ENCODE measurements at regions not wholly inside any gene's neighbourhood (a gene's known extent, or its start where the extent isn't known, plus 50 kb on each side); places are given as distances from the start of the nearest gene placed in this dataset.

DNA sequence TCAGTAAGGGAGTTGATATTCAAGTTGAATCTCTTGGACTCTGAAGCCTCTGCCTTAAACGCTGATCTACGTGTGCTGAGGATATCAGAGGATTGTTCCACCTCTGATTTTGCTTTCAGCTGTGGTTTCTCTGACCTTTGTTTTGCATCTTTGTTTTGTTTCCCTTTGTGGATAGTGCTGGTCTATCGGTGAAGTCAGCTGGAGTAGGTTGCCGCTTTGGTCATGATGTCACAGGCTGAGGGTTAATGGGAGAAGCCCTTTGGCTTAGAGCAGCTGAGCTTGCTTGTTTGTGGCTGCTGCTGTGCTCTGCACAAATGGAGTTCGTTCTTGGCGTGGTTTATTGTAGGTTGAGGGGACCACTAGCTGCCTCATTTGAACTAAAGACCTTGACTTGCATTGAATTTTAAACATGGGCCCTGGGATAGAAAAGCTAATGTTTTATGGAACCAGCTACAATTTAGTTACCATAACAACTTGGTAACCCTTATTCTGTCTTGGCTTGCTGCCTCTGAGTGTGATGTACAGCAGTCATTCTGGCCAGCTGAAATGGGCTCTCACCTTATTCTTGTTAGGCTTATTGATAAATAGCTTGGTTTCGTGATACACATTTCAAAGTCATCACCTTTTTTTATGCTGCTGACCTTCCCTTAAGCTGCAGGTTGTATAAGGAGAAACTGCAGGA, 284.5 kb upstream of the E2F7 start:
- TF ChIP-seq YY1 (IDR thresholded peaks at IDR 0.05; ENCODE audit: low read depth) = no peak
- TF ChIP-seq MEF2A (IDR thresholded peaks at IDR 0.05; ENCODE audit: borderline replicate concordance, low read depth) = no peak
- no peak for TF ChIP-seq EZH2phosphoT487 (IDR thresholded peaks at IDR 0.05; ENCODE audit: borderline replicate concordance, low read depth)
- no peak for TF ChIP-seq POLR2AphosphoS5 (IDR thresholded peaks at IDR 0.05; ENCODE audit: low read depth, low read length)
- no peak for TF ChIP-seq FOXJ3 (CRISPR knock-in tag; IDR thresholded peaks at IDR 0.05)
- no peak for TF ChIP-seq FOXM1 (IDR thresholded peaks at IDR 0.05; ENCODE audit: low read depth)

DNA sequence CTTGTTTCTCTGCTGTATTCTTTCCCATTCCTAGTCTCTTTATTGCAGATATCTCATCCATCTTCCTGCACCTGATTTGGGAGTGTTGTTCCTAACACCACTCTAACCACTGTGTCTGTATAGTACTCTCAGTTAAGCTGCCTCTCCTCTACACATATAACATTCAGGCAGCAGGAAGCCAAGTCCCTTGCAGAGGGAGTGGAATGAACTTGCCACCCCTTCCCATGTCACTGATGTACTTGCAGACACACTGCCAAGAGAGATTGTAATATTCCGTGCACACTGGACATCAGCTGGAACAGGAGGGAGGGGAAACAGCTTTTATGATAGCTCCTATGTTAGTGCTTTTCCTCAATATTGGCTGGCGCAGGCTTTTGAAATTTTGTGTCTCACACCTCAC, 281.6 kb upstream of the E2F7 start:
- H2AFZ ChIP-seq (ENCODE audit: low read depth) = no peak overlapping the region
- no peak for TF ChIP-seq FOSL2 (IDR thresholded peaks at IDR 0.05; ENCODE audit: borderline replicate concordance, low read depth)
- TF ChIP-seq, protein P1, sequence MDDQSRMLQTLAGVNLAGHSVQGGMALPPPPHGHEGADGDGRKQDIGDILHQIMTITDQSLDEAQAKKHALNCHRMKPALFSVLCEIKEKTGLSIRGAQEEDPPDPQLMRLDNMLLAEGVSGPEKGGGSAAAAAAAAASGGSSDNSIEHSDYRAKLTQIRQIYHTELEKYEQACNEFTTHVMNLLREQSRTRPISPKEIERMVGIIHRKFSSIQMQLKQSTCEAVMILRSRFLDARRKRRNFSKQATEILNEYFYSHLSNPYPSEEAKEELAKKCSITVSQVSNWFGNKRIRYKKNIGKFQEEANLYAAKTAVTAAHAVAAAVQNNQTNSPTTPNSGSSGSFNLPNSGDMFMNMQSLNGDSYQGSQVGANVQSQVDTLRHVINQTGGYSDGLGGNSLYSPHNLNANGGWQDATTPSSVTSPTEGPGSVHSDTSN (IDR thresholded peaks at IDR 0.05) = no peak
- TF ChIP-seq RAD21 (IDR thresholded peaks at IDR 0.05; ENCODE audit: low read length) = no peak
- WGBS (ENCODE audit: low lambda C conversion rate) = 30% methylated on average over 2 of the region's 2 CpGs
- H4K20me1 ChIP-seq (ENCODE audit: insufficient read depth) = no peaks in the 10 kb centered on the region
- DNase-seq = no peak
- H3K4me1 ChIP-seq (ENCODE audit: control insufficient read depth in 1 of 2, insufficient read depth in 2 of 2, low read depth in 1 of 2, low read length in 1 of 2) = peaks cover 2 to 35% of the 10 kb centered on the region in 2 experiments
- POLR2A ChIA-PET = no interaction called here
- CTCF ChIA-PET = no interaction called here
- no peak overlapping the region for H3K27ac ChIP-seq (ENCODE audit: low read depth in 2 of 2, low read length in 1 of 2)
- H3F3A ChIP-seq (replicated peaks; ENCODE audit: insufficient read depth) = peaks cover 8% of the 10 kb centered on the region
- no peaks in the 10 kb centered on the region for H3K9me2 ChIP-seq
- no peaks in the 10 kb centered on the region for H3K27me3 ChIP-seq (ENCODE audit: insufficient read depth)
- peaks cover 28% of the 10 kb centered on the region; the same call in 1 of the 2 replicates for H3K79me2 ChIP-seq (ENCODE audit: insufficient read depth)
- no peaks in the 10 kb centered on the region for H3K36me3 ChIP-seq (replicated peaks in 1 of 2; ENCODE audit: control insufficient read depth in 1 of 2, insufficient read depth in 2 of 2, low read length in 1 of 2)
- H3K4me3 ChIP-seq (ENCODE audit: low read depth in 2 of 2, low read length in 1 of 2) = no peak overlapping the region
- no peaks in the 10 kb centered on the region for H3K9me3 ChIP-seq
- H3K9ac ChIP-seq = no peak overlapping the region
- H3K4me2 ChIP-seq = no peak overlapping the region

More for the DNA sequence above, 284.5 kb upstream of the E2F7 start:
- Histone ChIP-seq H4K20me1 (ENCODE audit: insufficient read depth) (no peaks in the 10 kb centered on the region), H2AFZ (ENCODE audit: low read depth) (no peak overlapping the region), H3K79me2 (ENCODE audit: insufficient read depth) (peaks cover 28% of the 10 kb centered on the region; the same call in 1 of the 2 replicates), H3K9me3 (no peaks in the 10 kb centered on the region), H3K4me1 (ENCODE audit: control insufficient read depth in 1 of 2, insufficient read depth in 2 of 2, low read depth in 1 of 2, low read length in 1 of 2) (peaks cover 2 to 25% of the 10 kb centered on the region in 2 experiments), H3K27me3 (ENCODE audit: insufficient read depth) (no peaks in the 10 kb centered on the region), H3K4me3 (ENCODE audit: low read depth in 2 of 2, low read length in 1 of 2) (no peak overlapping the region), H3K9ac (no peak overlapping the region), H3F3A (replicated peaks; ENCODE audit: insufficient read depth) (peaks cover 2% of the 10 kb centered on the region), H3K27ac (ENCODE audit: low read depth in 2 of 2, low read length in 1 of 2) (no peak overlapping the region), H3K36me3 (replicated peaks in 1 of 2; ENCODE audit: control insufficient read depth in 1 of 2, insufficient read depth in 2 of 2, low read length in 1 of 2) (no peaks in the 10 kb centered on the region), H3K9me2 (no peaks in the 10 kb centered on the region), H3K4me2 (peak overlapping the region; percentile 29; the same call in 1 of the 2 replicates)
- 38% methylated on average over 7 of the region's 7 CpGs for WGBS (ENCODE audit: low lambda C conversion rate)
- POLR2A ChIA-PET = no interaction called here
- DNase-seq = no peak
- CTCF ChIA-PET = no interaction called here

DNA sequence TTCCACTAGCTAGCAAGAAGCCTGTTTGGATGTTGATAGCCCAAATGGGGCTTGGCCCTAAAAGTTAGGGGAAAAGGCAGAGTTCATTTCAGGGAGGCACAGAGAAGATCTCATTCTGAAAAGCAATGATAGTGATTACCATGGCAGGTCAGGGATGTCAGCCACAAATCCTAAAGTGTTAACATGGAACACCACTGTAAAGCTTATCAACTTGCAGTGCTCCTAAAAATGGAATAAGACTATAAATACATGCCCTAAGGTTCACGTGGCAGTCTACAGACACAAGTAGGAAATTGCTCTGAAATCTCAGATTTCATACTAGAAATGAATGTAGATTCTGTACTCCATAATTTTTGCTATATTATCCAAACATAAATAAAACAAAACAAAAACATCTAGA, 280.0 kb upstream of the E2F7 start:
- POLR2A ChIA-PET = no interaction called here
- no peaks in the 10 kb centered on the region for H3K27me3 ChIP-seq (ENCODE audit: insufficient read depth)
- CTCF ChIA-PET = no interaction called here
- H3K27ac ChIP-seq (ENCODE audit: low read depth in 2 of 2, low read length in 1 of 2) = peak overlapping the region; percentile 2 to 63; a peak in 3 of 4 replicates
- peaks cover 2 to 38% of the 10 kb centered on the region in 2 experiments for H3K4me1 ChIP-seq (ENCODE audit: control insufficient read depth in 1 of 2, insufficient read depth in 2 of 2, low read depth in 1 of 2, low read length in 1 of 2)
- H3K9me3 ChIP-seq = no peaks in the 10 kb centered on the region
- no peak overlapping the region for H2AFZ ChIP-seq (ENCODE audit: low read depth)
- 57% methylated on average over 1 of the region's 1 CpG for WGBS (ENCODE audit: low lambda C conversion rate)
- H3K4me3 ChIP-seq (ENCODE audit: low read depth in 2 of 2, low read length in 1 of 2) = no peak overlapping the region
- peak overlapping the region; percentile 61 for H3K4me2 ChIP-seq
- TF ChIP-seq RCOR1 (IDR thresholded peaks at IDR 0.05; ENCODE audit: low read length) (no peak), NFIC (IDR thresholded peaks at IDR 0.05; ENCODE audit: borderline replicate concordance) (no peak), ELF1 (IDR thresholded peaks at IDR 0.05) (no peak), NRF1 (IDR thresholded peaks at IDR 0.05; ENCODE audit: low read depth, low read length) (no peak), RXRA (IDR thresholded peaks at IDR 0.05; ENCODE audit: borderline replicate concordance, low read depth) (no peak)
- TF ChIP-seq, protein P2, sequence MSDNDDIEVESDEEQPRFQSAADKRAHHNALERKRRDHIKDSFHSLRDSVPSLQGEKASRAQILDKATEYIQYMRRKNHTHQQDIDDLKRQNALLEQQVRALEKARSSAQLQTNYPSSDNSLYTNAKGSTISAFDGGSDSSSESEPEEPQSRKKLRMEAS (IDR thresholded peaks at IDR 0.05; ENCODE audit: low read depth) = no peak
- TF ChIP-seq, protein P1 (IDR thresholded peaks at IDR 0.05) = no peak
- H3K9ac ChIP-seq = no peak overlapping the region
- H3F3A ChIP-seq (replicated peaks; ENCODE audit: insufficient read depth) = peaks cover 11% of the 10 kb centered on the region
- DNase-seq = no peak
- H4K20me1 ChIP-seq (ENCODE audit: insufficient read depth) = no peaks in the 10 kb centered on the region
- H3K36me3 ChIP-seq (replicated peaks in 1 of 2; ENCODE audit: control insufficient read depth in 1 of 2, insufficient read depth in 2 of 2, low read length in 1 of 2) = no peaks in the 10 kb centered on the region
- peaks cover 23% of the 10 kb centered on the region for H3K79me2 ChIP-seq (ENCODE audit: insufficient read depth)
- no peaks in the 10 kb centered on the region for H3K9me2 ChIP-seq
